Activated T-helper 1 cell treated with anti-CD3 and anti-CD28 coated beads, Interleukin-12 subunit alpha, Interleukin-12 subunit beta, Interleukin-2, Interleukin-4 antibody, amounts not matched to agents 30 ng/mL and 10 ng/mL and 1 ng/mL, durations not matched to agents 14 hours and 24 hours and 36 hours (primary cell): ENCODE measurements at regions not wholly inside any gene's neighbourhood (a gene's known extent, or its start where the extent isn't known, plus 50 kb on each side); places are given as distances from the start of the nearest gene placed in this dataset.

Experiments
- DNase-seq: peaks from one replicate; pipeline ENCODE4 v3.0.0; 2021; ENCODE audit warnings: low spot score
- H3K27ac Mint-ChIP-seq: one replicate; pipeline ENCODE4 v1.8.0; 2021; ENCODE audit warnings: mild to moderate bottlenecking, mixed read lengths
- H3K27me3 Mint-ChIP-seq: one replicate; pipeline ENCODE4 v1.8.0; 2022; ENCODE audit warnings: mild to moderate bottlenecking, moderate library complexity, mixed read lengths; ENCODE audit not compliant: insufficient read depth
- H3K36me3 Mint-ChIP-seq: one replicate; pipeline ENCODE4 v1.8.0; 2021; ENCODE audit warnings: low read depth, mixed read lengths
- H3K4me1 Mint-ChIP-seq: one replicate; pipeline ENCODE4 v1.8.0; 2021; ENCODE audit warnings: low read depth, mixed read lengths
- H3K4me3 Mint-ChIP-seq: one replicate; pipeline ENCODE4 v1.8.0; 2021; ENCODE audit warnings: mild to moderate bottlenecking, moderate library complexity, mixed read lengths
- H3K9me3 Mint-ChIP-seq: one replicate; pipeline ENCODE4 v1.8.0; 2021; ENCODE audit warnings: mixed read lengths
- intact Hi-C: fragments of 100-400 bp; cut with micrococcal nuclease; formaldehyde crosslinking; loops from one replicate; pipeline ENCODE4 v1.15.1; 2024

DNA sequence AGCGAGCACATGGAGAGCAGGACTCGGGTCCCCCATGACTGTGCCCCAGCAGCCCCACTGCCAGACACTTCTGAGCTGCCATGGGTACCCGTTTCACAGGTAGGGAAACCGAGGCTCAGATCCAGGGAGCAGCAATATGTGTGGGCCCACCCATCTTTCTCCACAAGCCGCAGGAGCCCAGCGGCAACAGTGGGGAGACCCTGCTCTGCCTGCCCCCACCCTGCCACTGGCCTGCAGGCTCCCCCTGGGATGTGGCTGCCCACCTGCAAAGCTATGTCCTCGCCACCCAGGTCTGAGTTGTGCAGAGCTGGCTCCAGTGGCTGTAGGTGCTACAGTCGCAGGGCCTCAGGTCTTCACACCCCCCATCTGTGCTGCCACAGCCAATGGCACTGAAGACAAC, 50.6 kb upstream of the C1QTNF9B start:
- Mint-ChIP-seq H3K27me3 (peaks cover 7% of the 10 kb centered on the region), H3K4me1 (no peaks in the 10 kb centered on the region), H3K27ac (no peak overlapping the region), H3K36me3 (no peaks in the 10 kb centered on the region), H3K4me3 (no peak overlapping the region), H3K9me3 (no peaks in the 10 kb centered on the region)
- intact Hi-C loops = no loop called here
- no peak for DNase-seq

GRCh38 chr13:23949200-23949599, 51.9 kb upstream of the C1QTNF9B start:
- DNase-seq = no peak
- no peaks in the 10 kb centered on the region for H3K9me3 Mint-ChIP-seq
- H3K4me3 Mint-ChIP-seq = no peak overlapping the region
- H3K36me3 Mint-ChIP-seq = no peaks in the 10 kb centered on the region
- peaks cover 3% of the 10 kb centered on the region for H3K27me3 Mint-ChIP-seq
- intact Hi-C loops = no loop called here
- peaks cover under 1% of the 10 kb centered on the region for H3K4me1 Mint-ChIP-seq
- H3K27ac Mint-ChIP-seq = no peak overlapping the region

DNA sequence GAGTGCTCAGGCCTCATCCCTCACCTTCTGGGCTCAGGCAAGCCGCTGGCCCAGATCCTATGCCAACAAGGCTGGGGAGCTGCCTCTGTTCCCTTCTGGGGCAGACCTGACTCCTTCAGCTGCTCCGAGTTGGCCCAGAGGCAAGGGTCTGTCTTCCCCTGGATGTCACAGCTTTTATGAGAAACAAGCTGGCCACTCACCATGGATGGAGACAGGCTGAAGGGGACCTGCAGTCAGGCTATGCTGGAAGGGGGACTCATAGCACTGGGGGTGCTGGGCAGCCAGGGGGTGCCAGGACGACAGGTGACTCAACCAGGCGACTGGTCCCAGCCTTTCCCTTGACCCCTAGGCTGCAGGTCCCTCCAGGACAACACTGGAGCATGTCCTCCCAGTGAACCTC, 52.4 kb upstream of the C1QTNF9B start:
- Mint-ChIP-seq H3K4me1 (peaks cover 6% of the 10 kb centered on the region), H3K4me3 (no peak overlapping the region), H3K9me3 (no peaks in the 10 kb centered on the region), H3K36me3 (no peaks in the 10 kb centered on the region), H3K27me3 (peaks cover 5% of the 10 kb centered on the region), H3K27ac (no peak overlapping the region)
- DNase-seq = no peak
- intact Hi-C loops = loop anchor here (5.0 kb wide), 1 partner anchor 43 kb away; no protein-coding TSS in a partner anchor

DNA sequence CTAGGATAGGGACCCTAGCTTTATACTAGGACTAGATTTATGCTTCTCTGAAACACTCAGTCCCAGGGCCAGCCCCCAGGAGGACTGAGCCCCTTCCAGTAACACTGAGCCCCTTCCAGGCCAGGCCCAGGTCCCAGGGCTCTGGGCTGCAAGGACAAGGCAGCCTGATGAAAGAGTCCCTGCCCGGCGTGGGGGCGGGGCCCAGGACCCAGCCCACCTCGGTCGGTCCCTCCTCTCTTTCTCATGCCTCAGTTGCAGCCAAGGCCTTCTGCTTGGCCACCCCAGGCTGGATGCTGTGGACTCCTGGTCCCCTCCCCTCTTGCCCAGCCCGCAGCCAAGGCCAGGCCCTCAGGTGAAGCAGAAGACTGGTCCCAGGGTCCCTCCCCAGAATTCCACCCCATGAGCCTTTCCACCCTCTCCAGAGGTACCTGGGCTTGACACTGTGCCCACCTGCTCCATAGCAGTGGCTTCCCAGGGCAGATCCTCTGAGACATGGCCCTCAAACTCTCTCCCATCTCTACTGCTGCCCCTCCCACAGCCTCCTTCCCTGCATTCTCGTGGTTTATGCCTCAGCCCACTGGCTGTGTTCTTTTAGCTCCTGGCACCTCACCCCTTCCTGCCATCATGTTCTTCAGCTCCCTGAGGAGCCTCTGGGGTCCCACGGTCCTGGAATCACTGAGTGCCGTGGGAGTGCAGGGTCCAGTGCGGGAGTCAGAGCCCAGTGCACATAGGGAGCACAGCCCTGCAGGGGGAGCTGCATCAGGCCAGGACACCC, 53.6 kb upstream of the C1QTNF9B start:
- Mint-ChIP-seq H3K36me3 (no peaks in the 10 kb centered on the region), H3K9me3 (no peaks in the 10 kb centered on the region), H3K4me1 (peaks cover 18% of the 10 kb centered on the region), H3K4me3 (no peak overlapping the region), H3K27ac (no peak overlapping the region), H3K27me3 (peaks cover 5% of the 10 kb centered on the region)
- intact Hi-C loops = loop anchor here (5.0 kb wide), 1 partner anchor 41 kb away; no protein-coding TSS in a partner anchor
- DNase-seq = no peak

DNA sequence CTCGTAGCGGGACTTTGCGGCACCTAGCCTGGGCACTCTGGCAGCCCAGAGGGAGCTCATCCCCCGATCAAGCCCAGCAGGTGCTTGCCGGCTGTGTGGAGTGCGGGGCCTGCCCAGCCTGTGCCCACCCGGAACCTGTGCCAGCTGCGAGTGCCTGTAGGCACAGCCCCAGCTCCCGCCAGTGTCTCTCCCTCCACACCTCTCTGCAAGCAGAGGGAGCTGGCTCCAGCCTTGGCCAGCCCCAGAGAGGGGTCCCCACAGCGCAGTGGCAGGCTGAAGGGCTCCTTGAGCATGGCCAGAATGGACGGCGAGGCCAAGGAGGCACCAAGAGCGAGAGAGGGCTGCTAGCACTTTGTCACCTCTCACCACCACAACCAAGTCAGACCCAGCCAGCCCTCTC, 55.5 kb upstream of the C1QTNF9B start:
- intact Hi-C loops = loop anchor here (5.0 kb wide), 1 partner anchor 40 kb away; no protein-coding TSS in a partner anchor
- no peak for DNase-seq
- no peak overlapping the region for H3K4me3 Mint-ChIP-seq
- H3K9me3 Mint-ChIP-seq = no peaks in the 10 kb centered on the region
- H3K4me1 Mint-ChIP-seq = peaks cover 32% of the 10 kb centered on the region
- H3K36me3 Mint-ChIP-seq = no peaks in the 10 kb centered on the region
- H3K27ac Mint-ChIP-seq = no peak overlapping the region
- peaks cover 11% of the 10 kb centered on the region for H3K27me3 Mint-ChIP-seq

- peaks cover 11% of the 10 kb centered on the region for H3K27me3 Mint-ChIP-seq
- intact Hi-C loops = loop anchor here (5.0 kb wide), 1 partner anchor 38 kb away; no protein-coding TSS in a partner anchor
- no peak overlapping the region for H3K4me3 Mint-ChIP-seq
- H3K9me3 Mint-ChIP-seq = no peaks in the 10 kb centered on the region
- no peak for DNase-seq
- H3K4me1 Mint-ChIP-seq = peaks cover 36% of the 10 kb centered on the region
- H3K36me3 Mint-ChIP-seq = no peaks in the 10 kb centered on the region
- no peak overlapping the region for H3K27ac Mint-ChIP-seq
Observed at GRCh38 chr13:23953860-23954512, 56.7 kb upstream of the C1QTNF9B start.

DNA sequence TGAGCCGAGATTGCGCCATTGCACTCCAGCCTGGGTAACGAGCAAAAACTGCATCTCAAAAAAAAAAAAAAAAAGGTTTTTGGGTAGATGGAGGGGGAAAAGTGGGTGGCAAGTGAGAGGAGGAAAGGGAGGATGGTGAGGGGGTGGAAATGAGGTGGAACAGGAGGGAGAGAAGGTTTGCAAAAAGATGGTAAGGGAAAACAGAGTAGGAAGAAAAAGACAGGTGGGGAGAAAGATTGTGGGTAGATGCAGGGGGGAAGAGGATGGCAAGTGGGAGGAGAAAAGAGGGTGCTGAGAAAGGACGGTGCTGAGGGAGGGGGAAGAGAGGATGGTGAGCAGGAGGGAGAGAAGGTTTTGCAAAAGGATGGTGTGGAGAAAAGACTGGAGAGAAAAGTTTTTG, 57.8 kb upstream of the C1QTNF9B start:
- Mint-ChIP-seq H3K4me1 (peaks cover 42% of the 10 kb centered on the region), H3K27ac (peak overlapping the region; percentile 32), H3K4me3 (no peak overlapping the region), H3K36me3 (no peaks in the 10 kb centered on the region), H3K27me3 (peaks cover 11% of the 10 kb centered on the region), H3K9me3 (no peaks in the 10 kb centered on the region)
- intact Hi-C loops = no loop called here
- no peak for DNase-seq

DNA sequence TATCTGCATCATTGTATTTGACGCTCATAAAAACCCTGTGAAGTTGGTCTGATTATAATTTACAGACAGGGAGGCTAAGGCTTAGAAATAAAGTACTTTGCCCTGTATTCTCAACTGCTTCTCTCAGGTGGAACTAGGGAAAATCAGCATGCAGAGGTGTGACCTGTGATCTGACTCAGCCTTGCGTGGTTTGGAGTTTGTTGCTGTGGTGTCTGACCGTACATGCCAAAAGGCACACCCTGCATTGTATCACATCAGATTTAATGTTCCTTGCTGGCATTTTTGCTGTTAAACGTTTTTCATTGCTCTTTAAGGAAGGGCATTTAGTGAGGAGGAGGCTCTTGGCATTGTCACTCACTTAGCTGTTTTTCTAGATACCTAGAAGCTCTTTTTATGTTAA, 58.8 kb upstream of the C1QTNF9B start:
- H3K36me3 Mint-ChIP-seq = no peaks in the 10 kb centered on the region
- intact Hi-C loops = loop anchor here (1.0 kb wide), 1 partner anchor 8 kb away; no protein-coding TSS in a partner anchor
- H3K4me1 Mint-ChIP-seq = peaks cover 50% of the 10 kb centered on the region
- no peak overlapping the region for H3K27ac Mint-ChIP-seq
- H3K4me3 Mint-ChIP-seq = no peak overlapping the region
- H3K27me3 Mint-ChIP-seq = peaks cover 11% of the 10 kb centered on the region
- no peak for DNase-seq
- H3K9me3 Mint-ChIP-seq = no peaks in the 10 kb centered on the region

DNA sequence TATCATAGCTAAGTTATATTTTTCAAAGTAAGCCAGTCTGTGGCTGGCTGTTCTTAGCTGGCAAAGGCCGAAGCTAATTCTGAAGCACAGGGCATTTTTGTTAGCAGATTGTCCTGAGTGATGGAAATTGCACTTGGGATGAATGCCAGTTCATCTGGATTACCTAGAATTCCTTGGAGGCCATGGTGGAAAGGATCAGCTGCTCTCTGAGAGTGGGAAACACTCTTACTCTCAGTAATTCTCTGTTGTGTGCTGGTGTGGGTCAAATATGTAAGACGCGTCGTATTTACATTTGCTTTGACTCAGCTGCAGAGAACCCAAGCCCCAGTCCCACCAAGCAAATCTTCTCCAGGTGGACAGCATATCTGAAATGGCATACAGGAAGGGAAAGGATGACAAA, 60.7 kb upstream of the C1QTNF9B start:
- no peak for DNase-seq
- H3K36me3 Mint-ChIP-seq = no peaks in the 10 kb centered on the region
- H3K9me3 Mint-ChIP-seq = no peaks in the 10 kb centered on the region
- intact Hi-C loops = no loop called here
- H3K4me1 Mint-ChIP-seq = peaks cover 50% of the 10 kb centered on the region
- no peak overlapping the region for H3K4me3 Mint-ChIP-seq
- H3K27me3 Mint-ChIP-seq = peaks cover 11% of the 10 kb centered on the region
- no peak overlapping the region for H3K27ac Mint-ChIP-seq

- Mint-ChIP-seq H3K27ac (no peak overlapping the region), H3K4me3 (no peak overlapping the region), H3K4me1 (peaks cover 62% of the 10 kb centered on the region), H3K27me3 (peaks cover 10% of the 10 kb centered on the region), H3K9me3 (no peaks in the 10 kb centered on the region), H3K36me3 (no peaks in the 10 kb centered on the region)
- no peak for DNase-seq
- intact Hi-C loops = no loop called here
Observed at GRCh38 chr13:23959231-23959862, 62.0 kb upstream of the C1QTNF9B start.

DNA sequence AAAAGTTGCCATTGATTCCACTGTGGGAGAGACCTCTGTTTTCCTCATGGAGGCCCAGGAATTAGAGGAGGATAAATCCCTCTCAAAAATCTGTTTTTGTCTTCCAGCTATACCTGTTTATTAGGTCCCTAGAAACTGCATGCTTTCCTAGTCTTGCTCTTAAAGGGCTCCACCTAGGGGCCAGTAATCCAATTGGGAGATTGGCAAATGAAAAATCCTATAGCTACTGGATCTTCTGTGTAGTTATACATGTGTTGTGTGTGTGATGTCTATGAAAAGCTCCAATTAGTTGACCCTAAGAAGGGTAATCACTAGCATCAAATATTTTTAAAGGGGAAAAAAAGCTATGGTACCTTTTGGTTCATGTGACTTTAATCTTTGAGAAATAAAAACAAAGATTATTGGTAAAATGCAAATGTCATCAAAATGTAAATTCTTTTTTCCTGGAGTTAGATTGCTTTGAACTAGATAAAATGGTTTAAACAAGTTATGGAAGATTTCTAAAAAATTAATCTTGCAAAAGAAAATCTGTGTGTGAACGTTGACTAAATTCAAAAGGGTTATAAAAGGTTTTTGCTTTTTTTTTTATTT, 63.4 kb upstream of the C1QTNF9B start:
- no peak for DNase-seq
- Mint-ChIP-seq H3K27ac (no peak overlapping the region), H3K9me3 (no peaks in the 10 kb centered on the region), H3K4me3 (no peak overlapping the region), H3K4me1 (peaks cover 59% of the 10 kb centered on the region), H3K36me3 (no peaks in the 10 kb centered on the region), H3K27me3 (peaks cover 7% of the 10 kb centered on the region)
- intact Hi-C loops = loop anchor here (1.0 to 10.0 kb wide), 8 partner anchors 20 to 586 kb away; partner anchors contain the start of genes MIPEP and PARP4

DNA sequence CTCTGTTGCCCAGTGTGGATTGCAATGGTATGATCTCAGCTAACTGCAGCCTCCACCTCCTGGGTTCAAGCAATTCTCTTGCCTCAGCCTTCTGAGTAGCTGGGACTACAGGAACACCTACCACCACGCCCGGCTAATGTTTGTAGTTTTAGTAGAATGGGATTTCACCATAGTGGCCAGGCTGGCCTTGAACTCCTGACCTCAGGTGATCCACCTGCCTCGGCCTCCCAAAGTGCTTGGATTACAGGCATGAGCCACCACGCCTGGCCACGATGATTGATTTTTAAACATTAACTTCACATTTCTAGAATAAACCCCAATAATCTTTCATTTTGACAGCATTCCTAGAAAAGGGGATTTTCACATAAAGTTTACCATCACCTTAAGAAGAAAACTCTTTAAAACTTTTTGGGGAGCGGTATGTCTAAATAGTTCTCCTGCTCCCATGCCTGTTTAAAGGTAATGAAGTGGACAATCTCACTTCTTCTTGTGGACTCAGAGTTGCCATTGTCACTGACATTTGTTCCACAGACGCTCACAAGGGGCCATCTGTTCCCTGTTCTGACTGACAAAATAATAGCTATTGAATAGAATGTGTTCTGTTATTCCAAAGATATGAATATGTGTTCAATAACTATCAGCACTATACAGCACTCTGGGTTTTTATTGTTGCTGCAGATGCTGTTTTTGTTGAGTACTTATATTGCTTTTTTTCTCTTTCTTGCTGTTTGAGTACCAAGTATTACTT, 66.1 kb upstream of the C1QTNF9B start:
- peaks cover 6% of the 10 kb centered on the region for H3K36me3 Mint-ChIP-seq
- peaks cover 3% of the 10 kb centered on the region for H3K9me3 Mint-ChIP-seq
- peaks cover 65% of the 10 kb centered on the region for H3K4me1 Mint-ChIP-seq
- no peak for DNase-seq
- intact Hi-C loops = loop anchor here (5.0 to 10.0 kb wide), 5 partner anchors 169 to 589 kb away; partner anchors contain the start of gene PARP4
- H3K27ac Mint-ChIP-seq = peak overlapping the region; percentile 82
- H3K4me3 Mint-ChIP-seq = peak overlapping the region; percentile 16
- no peaks in the 10 kb centered on the region for H3K27me3 Mint-ChIP-seq
